Body of pancreas (tissue), 4 donors: ENCODE measurements at regions not wholly inside any gene's neighbourhood (a gene's known extent, or its start where the extent isn't known, plus 50 kb on each side); places are given as distances from the start of the nearest gene placed in this dataset.
A peak's percentile ranks its signal among the peaks of the same experiment; 100 is the strongest.

ENCODE experiments used
- ATAC-seq: fragments of 150-250 bp; one replicate; pipeline ENCODE4 v1.9.1; 2016
- DNase-seq, 4 donors: peaks; one replicate each; pipeline ENCODE4 v3.0.0-alpha.2; 2019
- H3K27ac ChIP-seq, 4 donors: fragments of 200-600 bp; sonication (generic); 1 replicate in 3 of 4; 2 replicates in 1 of 4; pipeline versions ENCODE4 v1.5.1 to v1.6.1; 2016 to 2019; ENCODE audit warnings: mild to moderate bottlenecking in 1 of 4, mixed read lengths in 1 of 4, moderate library complexity in 1 of 4
- H3K27me3 ChIP-seq, 2 donors: fragments of 200-600 bp; sonication (generic); one replicate each; pipeline ENCODE4 v1.6.0; 2016; ENCODE audit warnings: mild to moderate bottlenecking in 1 of 2
- H3K36me3 ChIP-seq, 2 donors: fragments of 200-600 bp; sonication (generic); replicated peaks in 1 of 2; 2 replicates each; pipeline ENCODE4 v1.5.1; 2016; ENCODE audit warnings: low read depth in 2 of 2; ENCODE audit not compliant: insufficient read depth in 1 of 2
- H3K4me1 ChIP-seq: fragments of 200-600 bp; sonication (generic); one replicate; pipeline ENCODE4 v1.6.0; 2016
- H3K4me3 ChIP-seq, 2 donors: fragments of 200-600 bp; sonication (generic); 1 replicate in 1 of 2; 2 replicates in 1 of 2; pipeline ENCODE4 v1.5.1; 2016 to 2019
- H3K9me3 ChIP-seq, 3 donors: fragments of 200-600 bp; sonication (generic); 1 replicate in 2 of 3; 2 replicates in 1 of 3; pipeline ENCODE4 v1.5.1; 2016
- POLR2A ChIP-seq, 3 donors: fragments of 450-650 bp; IDR thresholded peaks; one replicate each; pipeline ENCODE4 v1.6.1; 2016; ENCODE audit warnings: antibody characterized with exemption in 3 of 3, mild to moderate bottlenecking in 2 of 3
- WGBS, 2 donors: methylation state at CpG; one replicate each; pipeline ENCODE4 v1.1.5; 2017; 5-methylcytosine and 5-hydroxymethylcytosine counted together
- intact Hi-C: fragments of 100-400 bp; cut with DNase I; formaldehyde crosslinking; loops from one replicate; pipeline ENCODE4 v1.15.1; 2023
- TF ChIP-seq, protein P1 (sequence below), 7 experiments: fragments of 450-650 bp in 4 of 7; fragments of 200-600 bp in 3 of 7; sonication (generic) in 3 of 7; IDR thresholded peaks; one replicate each; pipeline ENCODE4 v1.5.1; 2016 to 2019; ENCODE audit warnings: antibody characterized with exemption in 7 of 7

DNA sequence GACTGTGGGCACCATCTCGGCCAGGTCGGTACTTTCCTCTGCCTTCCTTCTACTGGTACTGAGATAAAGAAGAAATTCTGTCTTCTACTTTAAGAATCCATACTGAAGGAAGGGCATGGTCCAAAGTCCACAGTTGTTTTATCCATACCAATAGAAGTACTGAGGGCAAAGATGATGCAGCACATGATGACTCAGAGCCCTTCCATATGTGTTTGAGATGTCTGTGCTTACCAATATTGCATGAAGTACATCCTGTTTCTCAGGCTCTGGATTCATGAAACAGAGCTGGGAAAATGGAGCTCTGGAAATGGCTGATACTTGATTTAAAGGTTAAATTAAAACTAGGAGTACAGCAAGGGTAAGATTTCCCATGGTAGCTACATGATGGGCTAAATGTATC is 799.9 kb downstream of the NLGN4Y start:
- DNase-seq (no peak), ATAC-seq (no peak)
- 73 to 88% methylated on average over 2 of the region's 2 CpGs for WGBS, 2 donors
- Histone ChIP-seq H3K9me3 (no peaks in the 10 kb centered on the region), H3K4me1 (no peaks in the 10 kb centered on the region), H3K27ac (no peak overlapping the region), H3K27me3 (no peaks in the 10 kb centered on the region), H3K4me3 (no peak overlapping the region), H3K36me3 (no peaks in the 10 kb centered on the region)
- TF ChIP-seq, protein P1, sequence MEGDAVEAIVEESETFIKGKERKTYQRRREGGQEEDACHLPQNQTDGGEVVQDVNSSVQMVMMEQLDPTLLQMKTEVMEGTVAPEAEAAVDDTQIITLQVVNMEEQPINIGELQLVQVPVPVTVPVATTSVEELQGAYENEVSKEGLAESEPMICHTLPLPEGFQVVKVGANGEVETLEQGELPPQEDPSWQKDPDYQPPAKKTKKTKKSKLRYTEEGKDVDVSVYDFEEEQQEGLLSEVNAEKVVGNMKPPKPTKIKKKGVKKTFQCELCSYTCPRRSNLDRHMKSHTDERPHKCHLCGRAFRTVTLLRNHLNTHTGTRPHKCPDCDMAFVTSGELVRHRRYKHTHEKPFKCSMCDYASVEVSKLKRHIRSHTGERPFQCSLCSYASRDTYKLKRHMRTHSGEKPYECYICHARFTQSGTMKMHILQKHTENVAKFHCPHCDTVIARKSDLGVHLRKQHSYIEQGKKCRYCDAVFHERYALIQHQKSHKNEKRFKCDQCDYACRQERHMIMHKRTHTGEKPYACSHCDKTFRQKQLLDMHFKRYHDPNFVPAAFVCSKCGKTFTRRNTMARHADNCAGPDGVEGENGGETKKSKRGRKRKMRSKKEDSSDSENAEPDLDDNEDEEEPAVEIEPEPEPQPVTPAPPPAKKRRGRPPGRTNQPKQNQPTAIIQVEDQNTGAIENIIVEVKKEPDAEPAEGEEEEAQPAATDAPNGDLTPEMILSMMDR (IDR thresholded peaks at IDR 0.05): no peak
- TF ChIP-seq POLR2A (IDR thresholded peaks at IDR 0.05): no peak
- intact Hi-C loops: no loop called here

DNA sequence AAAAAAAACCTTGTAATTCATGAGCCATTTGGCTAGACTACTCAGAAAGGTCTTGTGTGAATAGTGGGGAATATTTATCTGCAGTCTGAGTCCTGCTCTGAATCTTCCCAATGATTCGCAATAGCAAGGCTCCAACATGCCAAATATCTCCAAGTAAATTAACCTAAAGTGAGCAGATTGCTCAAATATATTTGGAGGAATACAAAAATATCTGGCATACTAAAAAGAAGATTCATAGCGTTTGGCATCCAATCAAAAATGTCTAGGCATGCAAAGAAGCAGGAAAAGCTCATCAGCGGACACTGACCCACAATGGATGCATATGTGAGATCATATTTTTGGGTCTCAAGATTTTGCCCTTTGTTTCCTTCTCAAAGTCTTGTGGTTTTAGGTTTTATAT is 800.9 kb downstream of the NLGN4Y start:
- Histone ChIP-seq H3K27ac (no peak overlapping the region), H3K4me1 (no peaks in the 10 kb centered on the region), H3K27me3 (no peaks in the 10 kb centered on the region), H3K4me3 (no peak overlapping the region), H3K9me3 (no peaks in the 10 kb centered on the region), H3K36me3 (no peaks in the 10 kb centered on the region)
- intact Hi-C loops: no loop called here
- 69 to 70% methylated on average over 3 of the region's 3 CpGs for WGBS, 2 donors
- no peak for ATAC-seq
- DNase-seq: no peak
- TF ChIP-seq, protein P1 (IDR thresholded peaks at IDR 0.05): no peak
- no peak for TF ChIP-seq POLR2A (IDR thresholded peaks at IDR 0.05)

DNA sequence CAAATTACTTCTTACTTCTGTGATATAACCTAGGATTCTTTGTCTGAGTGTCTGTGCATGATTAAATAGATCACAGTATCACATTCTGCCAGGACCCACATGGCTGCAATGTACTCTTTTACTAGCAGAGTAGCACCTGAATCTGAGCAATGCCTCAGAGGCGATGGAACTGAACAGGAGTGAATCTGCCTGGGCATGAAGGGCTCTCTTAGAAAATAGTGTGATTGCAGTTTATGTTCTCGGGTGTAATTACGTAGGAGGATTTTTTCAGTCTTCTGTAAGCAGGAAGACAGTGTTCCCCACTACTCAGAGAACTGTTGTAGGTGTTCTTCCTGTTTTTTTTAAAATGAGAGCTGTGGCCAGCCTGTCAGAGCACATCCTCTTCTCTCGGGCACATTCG is 802.3 kb downstream of the NLGN4Y start:
- ATAC-seq: no peak
- intact Hi-C loops: no loop called here
- H3K27ac ChIP-seq: no peak overlapping the region
- DNase-seq: no peak
- H3K4me3 ChIP-seq: no peak overlapping the region
- H3K9me3 ChIP-seq: no peaks in the 10 kb centered on the region
- no peaks in the 10 kb centered on the region for H3K4me1 ChIP-seq
- WGBS, 2 donors: 44 to 64% methylated on average over 5 of the region's 5 CpGs
- no peaks in the 10 kb centered on the region for H3K27me3 ChIP-seq
- no peaks in the 10 kb centered on the region for H3K36me3 ChIP-seq
- TF ChIP-seq POLR2A (IDR thresholded peaks at IDR 0.05): no peak
- TF ChIP-seq, protein P1 (IDR thresholded peaks at IDR 0.05): no peak

DNA sequence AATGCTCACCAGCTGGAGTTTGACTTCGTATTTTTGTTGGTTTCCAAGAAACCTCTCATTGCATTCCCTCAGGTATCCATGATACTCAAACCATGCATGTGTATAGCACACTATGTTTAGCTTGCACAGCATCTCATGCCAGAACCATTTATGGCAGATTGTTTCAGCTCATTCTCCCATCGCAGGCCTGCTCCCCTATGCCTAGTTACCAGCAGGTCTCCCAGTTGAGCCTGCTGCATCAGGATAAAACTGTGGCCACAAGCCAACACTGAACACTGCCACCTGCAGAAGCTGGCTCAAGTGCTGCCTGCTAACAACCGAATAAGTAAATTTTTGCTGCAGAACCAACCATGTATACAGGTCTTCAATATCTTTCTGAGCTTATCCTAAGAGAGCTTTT is 804.5 kb downstream of the NLGN4Y start:
- Histone ChIP-seq H3K27me3 (no peaks in the 10 kb centered on the region), H3K36me3 (no peaks in the 10 kb centered on the region), H3K4me3 (no peak overlapping the region), H3K4me1 (no peaks in the 10 kb centered on the region), H3K27ac (no peak overlapping the region), H3K9me3 (no peaks in the 10 kb centered on the region)
- no peak for ATAC-seq
- no peak for TF ChIP-seq POLR2A (IDR thresholded peaks at IDR 0.05)
- TF ChIP-seq, protein P1 (IDR thresholded peaks at IDR 0.05): no peak
- intact Hi-C loops: no loop called here
- WGBS, 2 donors: 54% methylated on average over 3 of the region's 3 CpGs; no CpG with 5 or more reads in 1 of the 2 donors
- peak in 1 of 4 donors; percentile 3 for DNase-seq

DNA sequence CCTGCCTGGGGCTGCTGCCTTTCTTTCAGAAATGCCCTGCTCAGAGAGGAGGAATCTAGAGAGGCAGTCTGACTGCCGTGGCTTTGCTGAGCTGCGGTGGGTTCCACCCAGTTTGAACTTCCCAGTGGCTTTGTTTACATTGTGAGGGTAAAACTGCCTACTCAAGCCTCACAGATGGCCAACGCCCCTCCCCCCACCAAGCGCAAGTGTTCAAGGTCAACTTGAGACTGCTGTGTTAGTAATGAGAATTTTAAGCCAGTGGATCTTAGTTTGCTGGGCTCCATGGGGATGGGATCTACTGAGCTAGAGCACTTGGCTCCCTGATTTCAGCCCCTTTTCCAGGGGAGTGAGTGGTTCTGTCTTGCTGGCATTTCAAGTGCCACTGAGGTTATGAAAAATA is 819.2 kb downstream of the NLGN4Y start:
- WGBS, 2 donors: 16% methylated on average over 4 of the region's 4 CpGs; no CpG with 5 or more reads in 1 of the 2 donors
- Histone ChIP-seq H3K4me1 (no peaks in the 10 kb centered on the region), H3K27me3 (no peaks in the 10 kb centered on the region), H3K9me3 (no peaks in the 10 kb centered on the region), H3K27ac (no peak overlapping the region), H3K36me3 (no peaks in the 10 kb centered on the region), H3K4me3 (no peak overlapping the region)
- ATAC-seq: no peak
- peak in 1 of 4 donors; percentile 6 for DNase-seq
- TF ChIP-seq, protein P1 (IDR thresholded peaks at IDR 0.05): no peak
- no peak for TF ChIP-seq POLR2A (IDR thresholded peaks at IDR 0.05)
- intact Hi-C loops: no loop called here
